ENCODE measurements at regions not wholly inside any gene's neighbourhood (a gene's known extent, or its start where the extent isn't known, plus 50 kb on each side); places are given as distances from the start of the nearest gene placed in this dataset.

DNA sequence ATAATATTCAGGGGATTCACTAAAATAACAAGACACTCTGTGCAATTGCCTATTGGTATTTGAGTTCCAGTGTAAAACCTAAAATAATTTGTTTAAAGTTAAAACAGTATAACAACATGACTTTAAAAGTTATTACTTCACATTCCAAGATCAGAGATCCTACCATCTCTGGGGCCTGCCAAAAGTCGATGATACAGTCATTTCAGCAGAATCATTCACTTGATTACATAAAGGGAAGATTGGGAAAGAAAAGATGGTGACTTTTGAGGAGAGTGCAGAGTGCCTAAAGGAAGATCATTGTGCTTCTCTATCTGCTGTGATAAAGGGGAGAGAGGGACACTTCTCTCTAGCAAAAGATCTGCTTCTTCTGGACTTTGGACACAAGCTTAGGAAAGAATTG lies 784.4 kb upstream of the ADGRL4 start:
- no peak overlapping the region for H3K27ac ChIP-seq (ENCODE audit: low read length)
- H3K9me3 ChIP-seq (ENCODE audit: control insufficient read depth, low read depth, low read length): peaks cover 4% of the 10 kb centered on the region
- H3K4me3 ChIP-seq (ENCODE audit: low read length): no peak overlapping the region
- H3K4me1 ChIP-seq (ENCODE audit: control insufficient read depth, low read depth, low read length): no peaks in the 10 kb centered on the region
- H3K9ac ChIP-seq (ENCODE audit: low read length): no peak overlapping the region
- H3K36me3 ChIP-seq (ENCODE audit: control insufficient read depth, low read depth, low read length): no peaks in the 10 kb centered on the region
- H3K27me3 ChIP-seq (ENCODE audit: control insufficient read depth, insufficient read depth, low read length): no peaks in the 10 kb centered on the region

DNA sequence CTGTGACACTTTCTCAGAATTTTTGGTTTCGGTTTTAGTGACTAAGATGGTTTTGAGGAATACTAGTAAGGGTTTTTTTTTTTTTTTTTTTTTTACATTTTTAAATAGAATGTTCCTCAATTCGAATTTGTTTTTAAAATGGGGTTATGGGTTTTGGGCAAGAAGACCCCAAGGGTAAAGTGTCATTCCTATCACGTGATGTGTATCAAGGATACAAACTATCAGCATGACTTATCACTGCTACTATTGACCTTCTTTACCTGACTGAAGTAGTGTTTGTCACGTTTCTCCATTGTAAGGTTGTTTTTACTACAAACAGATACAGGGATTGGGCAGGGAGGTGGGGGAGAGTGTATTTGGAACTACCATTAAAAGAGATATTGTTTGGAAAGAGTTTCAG lies 781.1 kb upstream of the ADGRL4 start:
- no peaks in the 10 kb centered on the region for H3K9me3 ChIP-seq (ENCODE audit: control insufficient read depth, low read depth, low read length)
- no peaks in the 10 kb centered on the region for H3K4me1 ChIP-seq (ENCODE audit: control insufficient read depth, low read depth, low read length)
- no peaks in the 10 kb centered on the region for H3K27me3 ChIP-seq (ENCODE audit: control insufficient read depth, insufficient read depth, low read length)
- H3K4me3 ChIP-seq (ENCODE audit: low read length): no peak overlapping the region
- no peaks in the 10 kb centered on the region for H3K36me3 ChIP-seq (ENCODE audit: control insufficient read depth, low read depth, low read length)
- H3K27ac ChIP-seq (ENCODE audit: low read length): no peak overlapping the region
- H3K9ac ChIP-seq (ENCODE audit: low read length): no peak overlapping the region

DNA sequence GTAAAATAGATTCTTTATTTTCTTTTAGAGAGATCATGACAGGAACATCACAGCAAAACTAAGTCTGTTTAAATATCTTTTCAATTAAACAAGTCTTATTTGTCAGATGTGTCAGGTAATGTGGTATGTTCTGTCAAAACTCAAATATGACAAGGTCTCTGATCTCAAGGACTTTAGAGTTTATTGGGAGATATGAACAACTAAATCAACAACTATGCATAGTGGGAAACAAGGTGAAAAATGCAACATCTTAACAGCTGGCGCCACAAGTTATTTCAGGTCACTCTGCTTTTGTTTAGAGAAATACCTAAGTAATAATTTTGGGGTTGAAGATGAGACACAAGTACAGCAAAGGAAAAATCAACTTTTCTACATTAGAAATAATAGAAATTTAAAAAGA lies 779.4 kb upstream of the ADGRL4 start:
- Histone ChIP-seq H3K9me3 (ENCODE audit: control insufficient read depth, low read depth, low read length) (no peaks in the 10 kb centered on the region), H3K27me3 (ENCODE audit: control insufficient read depth, insufficient read depth, low read length) (no peaks in the 10 kb centered on the region), H3K9ac (ENCODE audit: low read length) (no peak overlapping the region), H3K36me3 (ENCODE audit: control insufficient read depth, low read depth, low read length) (no peaks in the 10 kb centered on the region), H3K4me1 (ENCODE audit: control insufficient read depth, low read depth, low read length) (no peaks in the 10 kb centered on the region), H3K27ac (ENCODE audit: low read length) (no peak overlapping the region), H3K4me3 (ENCODE audit: low read length) (no peak overlapping the region)

DNA sequence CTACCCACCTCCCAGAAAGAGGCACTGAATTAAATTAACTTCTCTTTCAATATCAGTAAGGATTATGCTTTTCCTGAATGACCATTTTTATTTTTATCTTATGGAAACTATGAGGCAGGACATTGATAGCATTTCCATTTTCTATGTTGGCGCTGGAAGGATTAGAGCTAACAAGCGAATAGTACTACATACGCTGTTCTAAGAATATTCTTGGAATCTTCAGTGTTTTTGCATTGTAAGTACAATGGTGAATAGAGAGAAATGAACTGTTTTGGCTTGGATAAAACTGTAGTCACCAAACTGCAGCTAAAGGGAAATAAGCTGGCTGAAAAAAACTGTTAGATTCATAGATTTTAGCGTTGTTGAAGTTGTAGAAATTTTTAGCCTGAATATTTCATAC lies 779.0 kb upstream of the ADGRL4 start:
- H3K4me3 ChIP-seq (ENCODE audit: low read length): no peak overlapping the region
- no peaks in the 10 kb centered on the region for H3K4me1 ChIP-seq (ENCODE audit: control insufficient read depth, low read depth, low read length)
- H3K9me3 ChIP-seq (ENCODE audit: control insufficient read depth, low read depth, low read length): no peaks in the 10 kb centered on the region
- H3K9ac ChIP-seq (ENCODE audit: low read length): no peak overlapping the region
- no peaks in the 10 kb centered on the region for H3K27me3 ChIP-seq (ENCODE audit: control insufficient read depth, insufficient read depth, low read length)
- no peak overlapping the region for H3K27ac ChIP-seq (ENCODE audit: low read length)
- H3K36me3 ChIP-seq (ENCODE audit: control insufficient read depth, low read depth, low read length): no peaks in the 10 kb centered on the region

DNA sequence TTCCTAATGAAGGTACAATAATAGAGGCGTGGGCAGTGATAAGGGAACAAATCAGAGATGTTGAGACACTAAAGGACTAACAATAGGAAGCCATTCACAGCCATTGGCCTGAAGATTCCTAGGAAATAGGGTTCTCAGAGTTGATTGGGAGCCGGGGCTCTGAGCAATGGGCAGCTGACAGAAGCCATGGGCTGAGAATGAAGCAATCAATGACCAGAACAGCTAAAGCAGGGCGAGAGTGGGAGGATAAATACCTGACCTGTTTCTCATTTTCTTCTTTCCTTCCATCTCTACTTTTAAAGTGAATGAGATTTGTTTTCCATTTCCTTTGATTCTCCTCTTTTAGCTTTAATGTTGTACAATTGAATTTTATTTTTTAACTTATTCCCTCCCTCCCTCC lies 774.7 kb upstream of the ADGRL4 start:
- H3K9me3 ChIP-seq (ENCODE audit: control insufficient read depth, low read depth, low read length): no peaks in the 10 kb centered on the region
- H3K4me3 ChIP-seq (ENCODE audit: low read length): no peak overlapping the region
- no peak overlapping the region for H3K9ac ChIP-seq (ENCODE audit: low read length)
- H3K36me3 ChIP-seq (ENCODE audit: control insufficient read depth, low read depth, low read length): no peaks in the 10 kb centered on the region
- H3K27me3 ChIP-seq (ENCODE audit: control insufficient read depth, insufficient read depth, low read length): no peaks in the 10 kb centered on the region
- no peaks in the 10 kb centered on the region for H3K4me1 ChIP-seq (ENCODE audit: control insufficient read depth, low read depth, low read length)
- no peak overlapping the region for H3K27ac ChIP-seq (ENCODE audit: low read length)

DNA sequence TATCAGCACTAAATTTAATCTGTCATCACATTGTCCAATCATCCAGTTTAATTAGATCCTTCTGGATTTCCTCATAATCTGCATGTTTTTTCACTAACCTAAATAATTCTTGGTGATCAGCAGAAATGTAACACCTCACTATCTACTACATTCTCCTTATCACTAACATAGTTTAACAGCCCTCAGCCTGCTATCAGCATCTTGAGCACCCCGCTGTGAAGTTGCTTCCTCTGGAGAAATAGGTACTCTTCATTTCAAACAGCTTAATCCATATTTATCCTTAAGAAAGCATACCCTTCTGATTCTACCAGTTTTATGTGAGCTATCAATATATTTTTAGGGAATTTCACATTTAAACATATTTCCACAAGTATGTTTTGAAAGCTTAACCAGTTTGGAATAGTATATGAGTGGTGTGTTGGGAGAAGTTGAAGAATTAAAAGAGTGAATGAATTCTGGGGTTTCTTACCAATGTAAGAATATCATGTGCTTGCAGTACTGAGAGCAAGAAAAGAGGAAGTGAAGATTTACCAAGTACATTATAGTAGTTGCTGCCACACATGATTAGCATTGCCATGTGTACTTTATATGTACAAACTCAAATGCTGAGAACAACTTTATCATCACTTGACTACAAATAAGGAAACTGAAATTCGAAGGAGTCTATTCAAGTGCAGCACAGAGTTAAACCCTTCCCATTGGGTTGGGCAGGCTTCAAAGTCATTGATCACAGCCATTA lies 771.1 kb upstream of the ADGRL4 start:
- H3K27ac ChIP-seq (ENCODE audit: low read length): no peak overlapping the region

DNA sequence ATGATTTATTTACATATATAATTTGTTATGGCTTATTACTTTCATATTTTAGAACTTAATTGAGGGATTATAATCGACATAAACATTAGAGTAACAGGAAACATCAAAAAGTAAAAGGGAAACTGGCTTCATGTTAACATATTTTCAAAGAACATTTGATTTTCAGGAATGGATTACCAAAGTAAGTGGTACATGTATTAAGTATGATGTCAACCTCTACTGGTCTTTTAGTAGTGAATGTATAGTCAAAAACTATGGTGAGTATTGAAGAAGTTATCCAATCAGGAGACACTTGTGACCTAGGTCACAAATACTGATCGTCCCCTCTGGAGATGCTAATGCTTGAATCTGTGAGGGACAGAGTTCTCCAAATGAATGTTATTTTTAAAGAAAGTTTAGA lies 768.9 kb upstream of the ADGRL4 start:
- no peak overlapping the region for H3K27ac ChIP-seq (ENCODE audit: low read length)
- H3K4me3 ChIP-seq (ENCODE audit: low read length): no peak overlapping the region
- H3K9me3 ChIP-seq (ENCODE audit: control insufficient read depth, low read depth, low read length): no peaks in the 10 kb centered on the region
- no peak overlapping the region for H3K9ac ChIP-seq (ENCODE audit: low read length)
- H3K36me3 ChIP-seq (ENCODE audit: control insufficient read depth, low read depth, low read length): no peaks in the 10 kb centered on the region
- no peaks in the 10 kb centered on the region for H3K27me3 ChIP-seq (ENCODE audit: control insufficient read depth, insufficient read depth, low read length)
- no peaks in the 10 kb centered on the region for H3K4me1 ChIP-seq (ENCODE audit: control insufficient read depth, low read depth, low read length)

More for the DNA sequence above, 771.1 kb upstream of the ADGRL4 start:
- Histone ChIP-seq H3K4me3 (ENCODE audit: low read length) (no peak overlapping the region), H3K27me3 (ENCODE audit: control insufficient read depth, insufficient read depth, low read length) (no peaks in the 10 kb centered on the region), H3K9ac (ENCODE audit: low read length) (no peak overlapping the region), H3K4me1 (ENCODE audit: control insufficient read depth, low read depth, low read length) (no peaks in the 10 kb centered on the region), H3K9me3 (ENCODE audit: control insufficient read depth, low read depth, low read length) (no peaks in the 10 kb centered on the region), H3K36me3 (ENCODE audit: control insufficient read depth, low read depth, low read length) (no peaks in the 10 kb centered on the region)

DNA sequence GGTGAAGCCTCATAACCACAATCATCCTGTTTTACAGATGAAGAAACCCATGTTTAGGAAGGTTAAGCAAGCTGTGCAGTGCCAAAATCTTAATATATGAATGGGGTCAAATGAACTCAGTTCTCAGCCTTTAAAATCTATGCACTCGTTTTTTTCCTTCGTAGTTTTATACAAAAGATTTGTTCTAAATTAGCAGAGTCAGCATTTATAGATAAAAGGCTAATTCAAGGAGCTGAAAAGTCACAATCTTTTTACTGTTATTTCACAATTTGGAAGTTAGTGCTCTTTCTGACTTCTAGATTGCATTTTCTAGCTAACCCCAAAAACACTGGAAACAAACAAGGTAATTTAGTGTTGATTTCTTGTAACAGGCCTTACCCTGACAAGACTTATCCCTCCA lies 766.9 kb upstream of the ADGRL4 start:
- Histone ChIP-seq H3K9me3 (ENCODE audit: control insufficient read depth, low read depth, low read length) (no peaks in the 10 kb centered on the region), H3K27me3 (ENCODE audit: control insufficient read depth, insufficient read depth, low read length) (no peaks in the 10 kb centered on the region), H3K27ac (ENCODE audit: low read length) (no peak overlapping the region)

DNA sequence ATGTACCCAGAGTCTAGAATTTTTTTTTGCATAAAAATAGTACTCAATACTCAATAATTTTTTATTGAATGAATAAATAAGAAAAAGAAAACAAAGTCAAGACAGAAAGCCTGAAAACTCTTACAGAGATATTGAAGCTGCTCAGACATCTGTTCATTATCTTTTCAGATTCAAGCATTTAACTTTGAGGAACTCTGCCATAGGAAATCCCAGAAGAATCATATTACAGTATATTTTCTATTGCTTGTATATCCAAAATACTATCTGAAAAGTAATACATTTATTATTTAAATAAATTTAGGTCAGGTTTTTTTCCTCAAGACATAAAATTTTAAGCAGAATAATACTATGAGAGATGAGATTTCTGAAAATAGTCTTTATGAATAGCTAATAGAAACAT lies 755.9 kb upstream of the ADGRL4 start:
- no peak overlapping the region for H3K4me3 ChIP-seq (ENCODE audit: low read length)
- H3K27ac ChIP-seq (ENCODE audit: low read length): no peak overlapping the region
- no peaks in the 10 kb centered on the region for H3K27me3 ChIP-seq (ENCODE audit: control insufficient read depth, insufficient read depth, low read length)
- no peaks in the 10 kb centered on the region for H3K4me1 ChIP-seq (ENCODE audit: control insufficient read depth, low read depth, low read length)
- H3K36me3 ChIP-seq (ENCODE audit: control insufficient read depth, low read depth, low read length): no peaks in the 10 kb centered on the region
- H3K9me3 ChIP-seq (ENCODE audit: control insufficient read depth, low read depth, low read length): peaks cover 5% of the 10 kb centered on the region
- H3K9ac ChIP-seq (ENCODE audit: low read length): no peak overlapping the region

More for the DNA sequence above, 766.9 kb upstream of the ADGRL4 start:
- H3K4me3 ChIP-seq (ENCODE audit: low read length): no peak overlapping the region
- H3K4me1 ChIP-seq (ENCODE audit: control insufficient read depth, low read depth, low read length): no peaks in the 10 kb centered on the region
- no peaks in the 10 kb centered on the region for H3K36me3 ChIP-seq (ENCODE audit: control insufficient read depth, low read depth, low read length)
- no peak overlapping the region for H3K9ac ChIP-seq (ENCODE audit: low read length)

DNA sequence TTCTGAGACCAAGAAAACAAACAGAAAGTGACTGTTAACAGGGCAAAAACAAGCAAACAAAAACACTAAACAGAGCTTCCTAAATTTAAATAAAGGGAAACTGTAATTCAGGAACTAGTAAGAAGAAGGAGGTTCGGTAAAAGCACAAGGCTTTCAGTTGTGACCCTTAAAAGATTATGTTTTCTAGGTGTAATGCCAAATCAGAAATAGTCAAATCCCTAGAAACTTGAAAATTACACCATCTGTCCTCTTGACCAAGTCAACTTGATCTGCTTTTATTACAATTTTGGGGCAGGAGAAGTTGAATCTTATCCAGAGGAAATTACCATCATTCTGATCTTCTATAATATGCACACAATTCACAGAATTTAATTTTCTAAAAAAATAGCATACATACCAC lies 754.0 kb upstream of the ADGRL4 start:
- no peak overlapping the region for H3K9ac ChIP-seq (ENCODE audit: low read length)
- H3K27me3 ChIP-seq (ENCODE audit: control insufficient read depth, insufficient read depth, low read length): no peaks in the 10 kb centered on the region
- H3K4me1 ChIP-seq (ENCODE audit: control insufficient read depth, low read depth, low read length): no peaks in the 10 kb centered on the region
- no peak overlapping the region for H3K4me3 ChIP-seq (ENCODE audit: low read length)
- no peaks in the 10 kb centered on the region for H3K36me3 ChIP-seq (ENCODE audit: control insufficient read depth, low read depth, low read length)
- H3K27ac ChIP-seq (ENCODE audit: low read length): no peak overlapping the region
- peaks cover 5% of the 10 kb centered on the region for H3K9me3 ChIP-seq (ENCODE audit: control insufficient read depth, low read depth, low read length)

DNA sequence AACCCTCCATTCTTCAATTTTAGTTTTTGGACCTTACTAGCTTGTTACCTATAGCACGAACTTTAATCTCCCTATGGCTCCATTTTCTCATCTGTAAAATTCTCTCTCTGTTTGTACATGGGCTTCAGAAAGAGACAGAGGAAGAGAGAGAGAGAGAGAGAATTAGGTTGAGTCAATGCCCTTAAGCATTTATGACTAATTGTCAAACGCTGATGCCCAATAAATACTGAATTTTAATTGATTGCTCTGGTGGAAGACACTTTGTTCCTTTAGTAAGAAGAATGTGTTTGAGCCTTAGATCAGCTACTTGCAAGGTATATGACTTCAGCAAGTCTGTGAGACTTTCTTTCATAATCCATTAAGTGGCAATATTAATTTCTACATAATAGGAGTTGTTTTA lies 743.1 kb upstream of the ADGRL4 start:
- Histone ChIP-seq H3K27me3 (ENCODE audit: control insufficient read depth, insufficient read depth, low read length) (no peaks in the 10 kb centered on the region), H3K4me3 (ENCODE audit: low read length) (no peak overlapping the region), H3K9me3 (ENCODE audit: control insufficient read depth, low read depth, low read length) (no peaks in the 10 kb centered on the region), H3K4me1 (ENCODE audit: control insufficient read depth, low read depth, low read length) (no peaks in the 10 kb centered on the region), H3K36me3 (ENCODE audit: control insufficient read depth, low read depth, low read length) (no peaks in the 10 kb centered on the region), H3K27ac (ENCODE audit: low read length) (no peak overlapping the region), H3K9ac (ENCODE audit: low read length) (no peak overlapping the region)

DNA sequence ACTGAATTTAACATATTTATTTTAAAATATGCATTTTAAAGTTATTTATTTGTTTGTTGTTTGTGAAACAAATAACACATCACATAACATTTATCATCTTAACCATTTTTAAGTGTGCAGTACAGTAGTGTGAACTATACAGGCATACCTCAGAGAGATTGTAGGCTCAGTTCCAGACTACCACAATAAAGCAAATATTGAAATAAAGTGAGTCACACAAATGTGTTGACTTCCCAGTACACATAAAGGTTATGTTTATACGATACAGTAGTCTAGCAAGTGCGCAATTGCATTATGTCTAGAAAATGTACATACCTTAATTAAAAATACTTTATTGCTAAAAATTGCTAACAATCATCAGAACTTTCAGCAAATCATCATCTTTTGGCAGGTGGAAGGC lies 739.4 kb upstream of the ADGRL4 start:
- Histone ChIP-seq H3K36me3 (ENCODE audit: control insufficient read depth, low read depth, low read length) (no peaks in the 10 kb centered on the region), H3K4me3 (ENCODE audit: low read length) (no peak overlapping the region), H3K9ac (ENCODE audit: low read length) (no peak overlapping the region), H3K4me1 (ENCODE audit: control insufficient read depth, low read depth, low read length) (no peaks in the 10 kb centered on the region), H3K9me3 (ENCODE audit: control insufficient read depth, low read depth, low read length) (no peaks in the 10 kb centered on the region), H3K27ac (ENCODE audit: low read length) (no peak overlapping the region), H3K27me3 (ENCODE audit: control insufficient read depth, insufficient read depth, low read length) (no peaks in the 10 kb centered on the region)

Data from iPS-18a (cell line).